Upper lobe of left lung (tissue), 6 donors: ENCODE measurements at regions not wholly inside any gene's neighbourhood (a gene's known extent, or its start where the extent isn't known, plus 50 kb on each side); places are given as distances from the start of the nearest gene placed in this dataset.

ENCODE experiments used
- ATAC-seq, 2 donors: fragments of 200-7000 bp; cut with Tn5 transposase; one replicate each; pipeline ENCODE4 v1.9.1; 2022; ENCODE audit warnings: mild to moderate bottlenecking in 2 of 2, moderate library complexity in 2 of 2; ENCODE audit not compliant: low FRiP score in 2 of 2
- DNase-seq, 2 donors: peaks; one replicate each; pipeline ENCODE4 v3.0.0-alpha.2; 2019 to 2020
- H3K27ac ChIP-seq, 4 donors: fragments of 200-600 bp; sonication (generic); one replicate each; pipeline ENCODE4 v1.5.1; 2016 to 2019
- H3K27me3 ChIP-seq, 4 donors: fragments of 200-600 bp; sonication (generic); one replicate each; pipeline ENCODE4 v1.5.1; 2017 to 2019
- H3K36me3 ChIP-seq, 4 donors: fragments of 200-600 bp; sonication (generic); one replicate each; pipeline ENCODE4 v1.5.1; 2016 to 2019
- H3K4me1 ChIP-seq, 4 donors: fragments of 200-600 bp; sonication (generic); one replicate each; pipeline ENCODE4 v1.5.1; 2018 to 2019
- H3K4me3 ChIP-seq, 4 donors: fragments of 200-600 bp; sonication (generic); one replicate each; pipeline ENCODE4 v1.5.1; 2017 to 2019; ENCODE audit warnings: mild to moderate bottlenecking in 2 of 4, moderate library complexity in 1 of 4
- H3K9me3 ChIP-seq, 4 donors: fragments of 200-600 bp; sonication (generic); one replicate each; pipeline ENCODE4 v1.5.1; 2018 to 2019
- EP300 ChIP-seq, 4 donors: sonication (generic); formaldehyde crosslinking; IDR thresholded peaks; one replicate each; pipeline ENCODE4 v1.5.1; 2017; ENCODE audit warnings: antibody characterized with exemption in 4 of 4, control low read depth in 2 of 4
- POLR2A ChIP-seq, 4 donors: fragments of 450-650 bp; IDR thresholded peaks; one replicate each; pipeline ENCODE4 v1.5.1; 2016 to 2017; ENCODE audit warnings: antibody characterized with exemption in 4 of 4, mild to moderate bottlenecking in 2 of 4
- POLR2AphosphoS5 ChIP-seq, 2 donors: sonication (generic); formaldehyde crosslinking; IDR thresholded peaks; one replicate each; pipeline ENCODE4 v1.5.1; 2017; ENCODE audit warnings: antibody characterized with exemption in 2 of 2
- WGBS, 2 donors: methylation state at CpG; one replicate each; pipeline ENCODE4 v1.1.5; 2017 to 2018; 5-methylcytosine and 5-hydroxymethylcytosine counted together
- TF ChIP-seq, protein P1 (sequence below), 6 experiments: fragments of 450-650 bp in 4 of 6; fragments of 200-600 bp in 2 of 6; sonication (generic) in 2 of 6; IDR thresholded peaks; one replicate each; pipeline ENCODE4 v1.5.1; 2016 to 2019; ENCODE audit warnings: antibody characterized with exemption in 6 of 6
- donor health status: DM: no; HTN: no; CAD: no; lungs with moderate emphysema.
- donor health status: DM: no; HTN: yes; CAD: no; lungs with severe emphysema.

DNA sequence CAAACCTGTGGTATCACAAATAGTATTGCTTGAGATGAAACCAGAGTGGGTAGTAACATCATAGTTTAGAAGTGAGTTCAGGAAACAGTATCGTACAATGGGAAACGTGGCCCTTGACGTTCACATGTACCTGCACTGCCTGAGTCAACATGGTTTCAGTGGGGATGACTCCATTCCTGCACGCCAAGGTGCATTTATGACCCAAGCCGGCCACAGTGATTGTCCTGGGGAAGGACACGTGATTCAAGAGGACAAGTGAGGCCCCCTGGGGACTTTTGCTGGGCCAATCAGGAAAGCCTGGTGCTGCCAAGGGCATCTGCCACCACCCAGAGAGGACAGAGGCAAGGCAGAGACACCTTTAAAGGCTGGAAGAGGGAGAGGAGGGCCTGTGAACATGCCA lies 119.2 kb downstream of the AXIN2 start:
- H3K9me3 ChIP-seq: no peaks in the 10 kb centered on the region
- peaks cover 0 to 6% (median 0%) of the 10 kb centered on the region in 4 donors for H3K4me1 ChIP-seq
- TF ChIP-seq POLR2AphosphoS5 (IDR thresholded peaks at IDR 0.05) (no peak), EP300 (IDR thresholded peaks at IDR 0.05) (no peak), POLR2A (IDR thresholded peaks at IDR 0.05) (no peak)
- TF ChIP-seq, protein P1, sequence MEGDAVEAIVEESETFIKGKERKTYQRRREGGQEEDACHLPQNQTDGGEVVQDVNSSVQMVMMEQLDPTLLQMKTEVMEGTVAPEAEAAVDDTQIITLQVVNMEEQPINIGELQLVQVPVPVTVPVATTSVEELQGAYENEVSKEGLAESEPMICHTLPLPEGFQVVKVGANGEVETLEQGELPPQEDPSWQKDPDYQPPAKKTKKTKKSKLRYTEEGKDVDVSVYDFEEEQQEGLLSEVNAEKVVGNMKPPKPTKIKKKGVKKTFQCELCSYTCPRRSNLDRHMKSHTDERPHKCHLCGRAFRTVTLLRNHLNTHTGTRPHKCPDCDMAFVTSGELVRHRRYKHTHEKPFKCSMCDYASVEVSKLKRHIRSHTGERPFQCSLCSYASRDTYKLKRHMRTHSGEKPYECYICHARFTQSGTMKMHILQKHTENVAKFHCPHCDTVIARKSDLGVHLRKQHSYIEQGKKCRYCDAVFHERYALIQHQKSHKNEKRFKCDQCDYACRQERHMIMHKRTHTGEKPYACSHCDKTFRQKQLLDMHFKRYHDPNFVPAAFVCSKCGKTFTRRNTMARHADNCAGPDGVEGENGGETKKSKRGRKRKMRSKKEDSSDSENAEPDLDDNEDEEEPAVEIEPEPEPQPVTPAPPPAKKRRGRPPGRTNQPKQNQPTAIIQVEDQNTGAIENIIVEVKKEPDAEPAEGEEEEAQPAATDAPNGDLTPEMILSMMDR (IDR thresholded peaks at IDR 0.05): no peak
- 84 to 85% methylated on average over 6 of the region's 6 CpGs for WGBS, 2 donors
- H3K4me3 ChIP-seq: no peak overlapping the region
- DNase-seq: no peak
- no peaks in the 10 kb centered on the region for H3K36me3 ChIP-seq
- ATAC-seq: no peak
- H3K27me3 ChIP-seq: no peaks in the 10 kb centered on the region
- no peak overlapping the region for H3K27ac ChIP-seq

DNA sequence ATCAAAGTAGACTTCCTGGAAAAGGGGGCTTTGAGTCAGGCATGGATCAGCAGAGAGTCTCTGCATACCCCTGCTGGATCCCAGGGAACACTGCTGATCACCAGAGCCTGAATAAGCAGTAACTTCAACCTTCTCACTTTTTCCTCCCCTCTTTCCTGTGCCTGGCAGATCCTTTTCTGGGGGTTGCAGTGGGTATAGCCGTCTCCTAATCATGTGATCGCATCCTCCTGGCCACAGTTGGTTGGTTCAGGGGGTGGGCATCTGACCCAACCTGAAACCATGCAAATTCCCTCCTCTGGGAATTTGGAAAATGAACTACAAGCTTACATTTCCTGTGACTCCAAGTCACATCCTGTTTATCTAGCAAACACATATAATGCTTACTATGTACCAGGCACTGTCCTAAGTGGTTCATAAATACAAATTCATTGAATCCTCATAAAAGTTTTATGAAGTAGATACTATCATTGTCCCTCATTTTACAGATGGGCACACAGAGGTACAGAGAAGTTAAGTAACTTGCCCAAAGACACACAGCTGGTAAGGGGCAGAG lies 120.3 kb downstream of the AXIN2 start:
- ATAC-seq (no peak), DNase-seq (no peak)
- Histone ChIP-seq H3K4me1 (peaks cover 0 to 1% (median 0%) of the 10 kb centered on the region in 4 donors), H3K27me3 (no peaks in the 10 kb centered on the region), H3K9me3 (no peaks in the 10 kb centered on the region), H3K27ac (no peak overlapping the region), H3K4me3 (no peak overlapping the region), H3K36me3 (no peaks in the 10 kb centered on the region)
- no peak for TF ChIP-seq POLR2AphosphoS5 (IDR thresholded peaks at IDR 0.05)
- TF ChIP-seq POLR2A (IDR thresholded peaks at IDR 0.05): no peak
- TF ChIP-seq, protein P1 (IDR thresholded peaks at IDR 0.05): no peak
- no peak for TF ChIP-seq EP300 (IDR thresholded peaks at IDR 0.05)
- 63 to 70% methylated on average over 2 of the region's 2 CpGs for WGBS, 2 donors

DNA sequence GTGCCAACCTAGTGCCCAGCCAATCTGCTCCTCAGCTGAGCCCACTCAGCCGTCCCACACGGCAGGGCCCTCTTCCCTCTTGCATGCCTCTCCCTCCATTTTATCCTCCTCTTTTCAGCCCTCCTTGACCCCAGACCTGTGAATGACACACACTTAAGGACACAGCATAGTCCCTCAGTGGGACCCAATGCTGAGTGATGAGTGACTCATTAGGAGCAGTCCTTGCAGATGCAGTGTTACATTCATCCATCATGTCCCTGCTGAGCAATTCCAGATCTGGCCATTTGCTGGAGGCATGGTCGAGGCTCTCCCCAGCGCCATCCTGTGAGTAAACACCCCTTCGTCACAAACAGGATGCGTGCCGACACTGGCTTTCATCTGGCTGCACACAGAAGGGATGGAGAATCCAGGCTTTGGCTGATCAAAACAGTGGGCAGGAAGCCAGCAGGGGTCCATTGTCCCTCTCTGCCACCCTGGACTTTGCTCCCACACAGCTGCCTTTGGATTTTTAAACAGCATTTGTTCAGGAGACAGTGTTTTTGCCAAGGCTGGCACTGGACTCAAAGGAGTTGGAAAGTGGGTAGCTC lies 122.6 kb downstream of the AXIN2 start:
- 47 to 49% methylated on average over 6 to 7 of the region's 7 CpGs for WGBS, 2 donors
- no peak for DNase-seq
- no peak for ATAC-seq

DNA sequence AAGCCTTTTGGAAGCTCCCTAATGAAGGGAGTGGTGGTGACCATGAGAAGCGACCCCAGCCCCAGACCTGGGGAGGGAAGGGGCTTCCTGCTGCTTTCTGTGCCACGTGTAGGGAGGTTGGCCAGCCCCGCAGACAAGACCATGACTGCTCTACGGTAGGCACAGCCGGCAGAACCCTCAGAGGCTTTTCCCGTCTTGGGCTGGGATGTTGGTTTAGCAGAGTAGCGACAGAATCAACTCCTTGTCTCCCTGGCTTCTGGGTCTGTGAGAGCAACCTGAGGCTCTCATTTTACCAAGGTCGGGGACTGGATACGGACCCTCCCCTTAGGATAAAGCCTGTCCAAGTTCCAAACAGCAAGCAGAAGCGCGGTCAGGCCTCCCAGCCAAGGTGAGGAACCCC lies 123.3 kb downstream of the AXIN2 start:
- Histone ChIP-seq H3K36me3 (no peaks in the 10 kb centered on the region), H3K4me1 (no peaks in the 10 kb centered on the region), H3K27me3 (no peaks in the 10 kb centered on the region), H3K9me3 (no peaks in the 10 kb centered on the region), H3K27ac (no peak overlapping the region), H3K4me3 (no peak overlapping the region)
- ATAC-seq (no peak), DNase-seq (no peak)
- 74 to 81% methylated on average over 6 to 11 of the region's 11 CpGs for WGBS, 2 donors
- TF ChIP-seq, protein P1 (IDR thresholded peaks at IDR 0.05): no peak
- TF ChIP-seq EP300 (IDR thresholded peaks at IDR 0.05) (no peak), POLR2A (IDR thresholded peaks at IDR 0.05) (no peak), POLR2AphosphoS5 (IDR thresholded peaks at IDR 0.05) (no peak)

More for the DNA sequence above, 122.6 kb downstream of the AXIN2 start:
- TF ChIP-seq POLR2AphosphoS5 (IDR thresholded peaks at IDR 0.05) (no peak), EP300 (IDR thresholded peaks at IDR 0.05) (no peak), POLR2A (IDR thresholded peaks at IDR 0.05) (no peak)
- TF ChIP-seq, protein P1 (IDR thresholded peaks at IDR 0.05): no peak
- Histone ChIP-seq H3K36me3 (no peaks in the 10 kb centered on the region), H3K4me3 (no peak overlapping the region), H3K9me3 (no peaks in the 10 kb centered on the region), H3K27ac (no peak overlapping the region), H3K4me1 (no peaks in the 10 kb centered on the region), H3K27me3 (no peaks in the 10 kb centered on the region)

DNA sequence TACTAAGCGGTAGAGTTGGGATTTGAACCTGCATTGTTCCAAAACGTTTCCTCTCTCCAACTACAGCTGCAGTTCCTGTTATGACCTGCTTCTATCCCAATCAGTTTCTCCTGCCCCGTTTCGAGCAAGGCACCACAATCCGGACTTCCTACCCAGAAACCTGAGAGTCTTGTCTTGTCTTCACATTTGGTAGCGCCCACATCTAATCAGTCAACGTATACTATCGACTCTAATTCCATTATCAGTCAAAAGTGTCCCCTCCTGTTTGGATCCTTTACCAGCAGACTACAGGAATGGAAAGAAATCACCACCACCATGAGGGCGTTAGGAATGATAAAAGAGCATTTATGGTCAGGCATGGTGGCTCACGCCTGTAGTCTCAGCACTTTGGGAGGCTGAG lies 124.6 kb downstream of the AXIN2 start:
- no peak for TF ChIP-seq POLR2A (IDR thresholded peaks at IDR 0.05)
- no peak for ATAC-seq
- no peaks in the 10 kb centered on the region for H3K9me3 ChIP-seq
- WGBS, 2 donors: 75 to 89% methylated on average over 10 of the region's 10 CpGs
- no peak overlapping the region for H3K27ac ChIP-seq
- no peaks in the 10 kb centered on the region for H3K27me3 ChIP-seq
- H3K36me3 ChIP-seq: no peaks in the 10 kb centered on the region
- no peak for DNase-seq
- H3K4me1 ChIP-seq: no peaks in the 10 kb centered on the region
- H3K4me3 ChIP-seq: no peak overlapping the region
